ENCODE measurements at regions not wholly inside any gene's neighbourhood (a gene's known extent, or its start where the extent isn't known, plus 50 kb on each side); places are given as distances from the start of the nearest gene placed in this dataset.

- Mint-ChIP-seq H3K4me3 (no peak overlapping the region), H3K9me3 (peaks cover 16% of the 10 kb centered on the region), H3K27ac (no peak overlapping the region), H3K27me3 (peaks cover 4% of the 10 kb centered on the region), H3K4me1 (ENCODE audit: low read depth) (no peaks in the 10 kb centered on the region), H3K36me3 (ENCODE audit: low read depth) (peaks cover 2% of the 10 kb centered on the region)
- TF ChIP-seq, protein P1, sequence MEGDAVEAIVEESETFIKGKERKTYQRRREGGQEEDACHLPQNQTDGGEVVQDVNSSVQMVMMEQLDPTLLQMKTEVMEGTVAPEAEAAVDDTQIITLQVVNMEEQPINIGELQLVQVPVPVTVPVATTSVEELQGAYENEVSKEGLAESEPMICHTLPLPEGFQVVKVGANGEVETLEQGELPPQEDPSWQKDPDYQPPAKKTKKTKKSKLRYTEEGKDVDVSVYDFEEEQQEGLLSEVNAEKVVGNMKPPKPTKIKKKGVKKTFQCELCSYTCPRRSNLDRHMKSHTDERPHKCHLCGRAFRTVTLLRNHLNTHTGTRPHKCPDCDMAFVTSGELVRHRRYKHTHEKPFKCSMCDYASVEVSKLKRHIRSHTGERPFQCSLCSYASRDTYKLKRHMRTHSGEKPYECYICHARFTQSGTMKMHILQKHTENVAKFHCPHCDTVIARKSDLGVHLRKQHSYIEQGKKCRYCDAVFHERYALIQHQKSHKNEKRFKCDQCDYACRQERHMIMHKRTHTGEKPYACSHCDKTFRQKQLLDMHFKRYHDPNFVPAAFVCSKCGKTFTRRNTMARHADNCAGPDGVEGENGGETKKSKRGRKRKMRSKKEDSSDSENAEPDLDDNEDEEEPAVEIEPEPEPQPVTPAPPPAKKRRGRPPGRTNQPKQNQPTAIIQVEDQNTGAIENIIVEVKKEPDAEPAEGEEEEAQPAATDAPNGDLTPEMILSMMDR (IDR thresholded peaks at IDR 0.05) = no peak
- POLR2A ChIA-PET = no interaction called here
- intact Hi-C loops (cut with micrococcal nuclease) = no loop called here
- CTCF ChIA-PET = no interaction called here
- DNase-seq (no peak), ATAC-seq (no peak)
These were observed 60.3 kb upstream of the DYNC1I2 start for GRCh38 chr2:171626949-171627348.

GRCh38 chr2:171627412-171627811 is 59.9 kb upstream of the DYNC1I2 start:
- Mint-ChIP-seq H3K4me3 (no peak overlapping the region), H3K4me1 (ENCODE audit: low read depth) (no peaks in the 10 kb centered on the region), H3K27me3 (peaks cover 4% of the 10 kb centered on the region), H3K27ac (no peak overlapping the region), H3K9me3 (peaks cover 18% of the 10 kb centered on the region), H3K36me3 (ENCODE audit: low read depth) (peaks cover 2% of the 10 kb centered on the region)
- intact Hi-C loops (cut with micrococcal nuclease) = no loop called here
- ATAC-seq (no peak), DNase-seq (no peak)
- ChIA-PET CTCF (no interaction called here), POLR2A (interaction anchor here (0.5 kb wide), 1 partner anchor 223 kb away, joined by 3 read pairs; no protein-coding TSS in a partner anchor)
- TF ChIP-seq, protein P1 (IDR thresholded peaks at IDR 0.05) = no peak

GRCh38 chr2:171629113-171629512 is 58.2 kb upstream of the DYNC1I2 start:
- DNase-seq (no peak), ATAC-seq (no peak)
- no peak overlapping the region for H3K4me3 Mint-ChIP-seq
- no peaks in the 10 kb centered on the region for H3K4me1 Mint-ChIP-seq (ENCODE audit: low read depth)
- no peak overlapping the region for H3K27ac Mint-ChIP-seq
- POLR2A ChIA-PET = no interaction called here
- intact Hi-C loops (cut with micrococcal nuclease) = no loop called here
- peaks cover 4% of the 10 kb centered on the region for H3K27me3 Mint-ChIP-seq
- TF ChIP-seq, protein P1 (IDR thresholded peaks at IDR 0.05) = no peak
- CTCF ChIA-PET = no interaction called here
- H3K9me3 Mint-ChIP-seq = peaks cover 18% of the 10 kb centered on the region
- H3K36me3 Mint-ChIP-seq (ENCODE audit: low read depth) = peaks cover 2% of the 10 kb centered on the region

- TF ChIP-seq, protein P1 (IDR thresholded peaks at IDR 0.05) = no peak
- Mint-ChIP-seq H3K27ac (no peak overlapping the region), H3K4me1 (ENCODE audit: low read depth) (no peaks in the 10 kb centered on the region), H3K4me3 (no peak overlapping the region), H3K27me3 (peaks cover 4% of the 10 kb centered on the region), H3K9me3 (peaks cover 18% of the 10 kb centered on the region), H3K36me3 (ENCODE audit: low read depth) (peaks cover 2% of the 10 kb centered on the region)
- POLR2A ChIA-PET = no interaction called here
- DNase-seq (no peak), ATAC-seq (no peak)
- CTCF ChIA-PET = no interaction called here
- intact Hi-C loops (cut with micrococcal nuclease) = no loop called here
These were observed 57.0 kb upstream of the DYNC1I2 start for GRCh38 chr2:171630089-171630770.

- H3K27me3 Mint-ChIP-seq = peaks cover 4% of the 10 kb centered on the region
- H3K36me3 Mint-ChIP-seq (ENCODE audit: low read depth) = peaks cover 2% of the 10 kb centered on the region
- TF ChIP-seq, protein P1 (IDR thresholded peaks at IDR 0.05) = no peak
- ChIA-PET POLR2A (no interaction called here), CTCF (no interaction called here)
- H3K4me3 Mint-ChIP-seq = no peak overlapping the region
- H3K9me3 Mint-ChIP-seq = peaks cover 18% of the 10 kb centered on the region
- intact Hi-C loops (cut with micrococcal nuclease) = no loop called here
- DNase-seq (no peak), ATAC-seq (no peak)
- no peaks in the 10 kb centered on the region for H3K4me1 Mint-ChIP-seq (ENCODE audit: low read depth)
- no peak overlapping the region for H3K27ac Mint-ChIP-seq
These were observed 56.2 kb upstream of the DYNC1I2 start for GRCh38 chr2:171630812-171631626.

Data from activated CD8-positive, alpha-beta T cell treated with anti-CD3 and anti-CD28 coated beads for 36 hours (primary cell).